22Rv1 (cell line): ENCODE measurements at regions not wholly inside any gene's neighbourhood (a gene's known extent, or its start where the extent isn't known, plus 50 kb on each side); places are given as distances from the start of the nearest gene placed in this dataset.

Experiments used
- CTCF ChIP-seq: fragments of 450-650 bp; IDR thresholded peaks from 2 replicates; pipeline ENCODE4 v1.5.1; 2017; ENCODE audit warnings: mild to moderate bottlenecking
- ZFX ChIP-seq: fragments of 450-650 bp; IDR thresholded peaks from 2 replicates; pipeline ENCODE4 v1.6.1; 2017; ENCODE audit warnings: antibody characterized with exemption, borderline replicate concordance

GRCh38 chr2:66874411-66874810, 439.5 kb downstream of the MEIS1 start:
- TF ChIP-seq CTCF (no peak), ZFX (no peak)
